ENCODE measurements at regions not wholly inside any gene's neighbourhood (a gene's known extent, or its start where the extent isn't known, plus 50 kb on each side); places are given as distances from the start of the nearest gene placed in this dataset.

GRCh38 chr6:14412026-14412425 is 294.5 kb downstream of the CD83 start:
- TF ChIP-seq CTCF (conservative IDR thresholded peaks at IDR 0.05 in 1 of 2, IDR thresholded peaks at IDR 0.05 in 1 of 2; ENCODE audit: low read depth in 1 of 2, low read length in 2 of 2), result no peak
- no peak for TF ChIP-seq EZH2 (IDR thresholded peaks at IDR 0.05; ENCODE audit: low read length, missing control alignments)
